HG03280 (cell line): ENCODE measurements at regions not wholly inside any gene's neighbourhood (a gene's known extent, or its start where the extent isn't known, plus 50 kb on each side); places are given as distances from the start of the nearest gene placed in this dataset.
"Not testable (repeated sequence)": the region's sequence is repeated elsewhere in the genome, so short reads cannot be mapped to it uniquely, and the experiment has no call there.

ENCODE experiments used
- ATAC-seq: cut with Tn5 transposase; IDR thresholded peaks from one replicate; pipeline ENCODE4 v1.9.1; 2021; ENCODE audit warnings: mild to moderate bottlenecking, moderate library complexity; ENCODE audit not compliant: unreplicated experiment

- no peak for ATAC-seq
Measured at GRCh38 chr13:21228738-21229137, 52.3 kb downstream of the MRPL57 start.

DNA sequence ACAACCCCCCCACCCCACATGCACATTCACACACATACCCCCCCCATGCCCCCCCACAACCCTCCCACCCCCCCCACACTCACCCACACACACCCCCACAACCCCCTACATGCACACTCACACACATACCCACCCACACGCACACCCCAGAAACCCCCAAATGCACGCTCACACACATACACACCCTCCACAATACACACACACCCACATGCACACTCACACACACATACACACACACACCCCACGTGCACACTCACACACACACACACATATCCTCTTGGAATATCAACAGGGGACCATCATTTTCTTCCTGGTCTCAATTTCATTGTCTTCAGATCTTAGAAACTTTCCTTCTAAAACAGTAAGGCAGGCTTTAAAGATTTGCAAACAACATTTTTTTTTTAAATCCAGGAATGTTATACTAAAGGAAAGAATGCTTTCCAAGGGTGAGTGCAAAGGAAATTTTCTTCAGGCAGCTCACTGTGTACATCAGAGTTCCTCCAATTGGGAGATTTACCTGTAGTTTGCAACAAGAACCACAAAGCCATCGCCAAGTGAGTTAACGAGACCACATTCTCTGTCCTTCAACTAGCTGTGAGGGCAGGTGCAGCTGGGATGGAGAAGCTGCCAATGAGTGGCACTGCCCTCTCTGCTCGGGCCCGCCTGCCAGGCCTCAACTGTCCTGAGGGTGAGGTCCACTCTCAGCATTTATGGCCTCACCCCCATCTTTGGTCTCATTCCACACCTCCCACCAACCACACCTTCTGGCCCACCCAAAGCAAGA is 53.0 kb downstream of the MRPL57 start:
- ATAC-seq = no peak

GRCh38 chr13:21230516-21230915 is 54.1 kb downstream of the MRPL57 start:
- no peak for ATAC-seq

GRCh38 chr13:21231426-21231940 is 55.0 kb downstream of the MRPL57 start:
- no peak for ATAC-seq

- ATAC-seq = no peak
Measured at GRCh38 chr13:21232196-21232595, 55.7 kb downstream of the MRPL57 start.

DNA sequence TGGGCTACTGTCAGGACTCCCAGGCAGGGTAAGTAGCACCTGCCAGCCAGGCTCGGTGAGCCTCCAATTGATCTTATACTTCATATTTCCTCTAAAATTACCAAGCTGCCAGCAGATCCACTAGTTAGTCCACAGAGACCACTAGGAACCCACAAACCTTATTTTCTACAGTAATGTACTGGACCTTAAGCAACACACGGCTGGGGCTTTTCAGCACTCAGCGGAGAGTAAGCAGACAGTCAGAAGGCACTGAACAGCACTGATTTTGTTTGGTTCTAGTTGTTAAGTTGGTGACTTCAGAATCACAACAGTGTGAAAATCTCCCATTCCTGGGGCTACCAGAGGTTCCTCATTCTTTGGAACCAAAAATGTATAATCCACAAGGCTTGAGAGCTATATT is 56.1 kb downstream of the MRPL57 start:
- ATAC-seq = no peak

GRCh38 chr13:21233086-21233485 is 56.6 kb downstream of the MRPL57 start:
- no peak for ATAC-seq

- ATAC-seq = no peak
Measured at GRCh38 chr13:21234526-21234925, 58.1 kb downstream of the MRPL57 start.

DNA sequence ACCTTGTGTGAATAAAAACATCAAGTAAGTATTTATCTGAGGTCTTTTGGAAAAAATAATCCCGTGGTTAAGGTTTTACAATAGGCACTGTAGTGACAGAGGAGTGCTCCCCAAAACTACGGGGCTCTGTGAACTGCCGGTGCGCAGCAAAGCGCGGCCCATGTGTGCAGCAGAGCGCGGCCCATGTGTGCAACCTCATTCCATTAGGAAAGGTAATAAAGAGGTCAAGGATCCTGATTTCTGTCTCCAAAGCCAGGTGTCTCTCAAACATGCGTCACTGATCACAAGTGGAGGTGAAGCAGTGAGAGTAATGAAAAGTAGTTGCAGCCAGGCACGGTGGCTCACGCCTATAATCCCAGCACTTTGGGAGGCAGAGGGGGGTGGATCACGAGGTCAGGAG is 58.7 kb downstream of the MRPL57 start:
- ATAC-seq = no peak

GRCh38 chr13:21237081-21237480 is 60.6 kb downstream of the MRPL57 start:
- no peak for ATAC-seq

- ATAC-seq = no peak
Measured at GRCh38 chr13:21238267-21238666, 61.8 kb downstream of the MRPL57 start.

DNA sequence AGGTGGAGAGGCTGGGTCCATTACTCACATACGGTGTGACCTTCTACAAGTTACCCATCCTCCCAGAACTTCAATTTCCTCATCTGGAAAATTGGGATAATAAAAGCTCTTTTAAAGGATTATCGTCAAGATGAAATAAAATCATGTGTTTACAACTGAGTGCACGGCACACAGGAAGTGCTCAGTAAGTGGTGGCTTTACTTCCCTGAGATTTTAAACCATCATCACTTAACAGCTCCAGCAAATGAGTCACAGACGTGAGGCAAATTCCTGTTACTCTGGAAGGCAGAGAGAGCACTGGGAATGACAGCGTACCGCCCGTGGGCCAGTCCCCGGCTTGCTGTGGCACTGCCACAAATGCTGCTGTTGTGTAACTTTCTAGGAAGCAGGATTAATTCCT is 64.1 kb downstream of the MRPL57 start:
- no peak for ATAC-seq

DNA sequence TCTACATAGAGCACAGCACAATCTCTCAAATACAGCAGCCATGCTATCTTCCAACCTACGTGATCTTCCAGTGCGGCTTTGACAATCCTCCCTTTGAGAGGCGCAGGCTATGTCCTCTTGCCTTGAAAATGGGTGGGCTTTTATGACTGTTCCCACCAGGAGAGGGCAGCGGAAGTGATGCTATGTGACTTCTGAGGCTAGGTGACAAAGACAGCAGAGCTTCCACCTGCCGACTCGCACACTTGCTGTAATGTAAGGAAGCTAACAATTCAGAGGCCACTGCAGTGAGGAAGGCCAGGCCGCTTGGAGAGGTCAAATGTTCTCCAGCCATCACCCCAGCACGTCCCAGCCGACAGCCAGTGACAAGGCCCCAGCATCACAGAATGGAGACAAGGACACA is 65.8 kb downstream of the MRPL57 start:
- no peak for ATAC-seq

DNA sequence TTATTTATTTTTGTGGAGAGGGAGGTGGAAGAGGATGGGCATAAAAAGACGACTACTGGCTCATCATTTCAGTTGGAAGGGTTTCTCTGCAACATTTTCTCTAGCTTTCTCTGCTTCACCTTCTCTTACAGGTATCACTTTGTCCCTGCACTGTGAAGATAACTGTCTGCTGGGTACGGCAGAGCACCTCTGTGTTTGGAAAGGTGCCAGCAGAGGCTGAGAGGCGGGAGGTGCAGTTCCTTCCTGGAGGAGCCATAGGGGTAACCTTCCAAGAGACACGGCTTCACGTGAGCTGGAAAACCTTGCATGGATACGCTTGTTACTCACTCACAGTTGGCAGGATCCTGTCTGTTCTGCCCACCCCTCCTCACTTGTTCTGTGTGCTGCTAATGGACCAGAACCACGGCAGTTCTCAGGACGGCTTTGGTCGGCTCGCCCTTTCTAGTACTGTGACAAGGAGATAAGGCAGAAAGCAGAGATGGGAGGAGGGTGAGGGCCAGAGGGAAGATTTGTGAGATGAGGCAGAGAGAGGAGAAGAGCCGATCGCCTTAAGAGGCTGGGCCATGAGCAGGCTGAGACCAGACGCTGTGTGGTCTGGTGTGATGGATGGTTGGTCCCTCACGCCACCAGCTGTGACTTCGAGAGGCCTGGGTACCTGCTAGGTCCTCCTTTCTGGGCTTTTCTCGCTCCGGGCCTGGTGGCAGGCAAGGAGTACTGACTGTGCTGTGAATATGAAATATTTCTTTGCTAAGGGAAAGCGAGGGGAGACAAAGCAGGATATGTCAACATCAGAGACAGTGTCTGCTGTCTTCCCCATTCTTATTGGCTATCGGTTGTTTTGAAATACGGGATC is 66.8 kb downstream of the MRPL57 start:
- no peak for ATAC-seq

DNA sequence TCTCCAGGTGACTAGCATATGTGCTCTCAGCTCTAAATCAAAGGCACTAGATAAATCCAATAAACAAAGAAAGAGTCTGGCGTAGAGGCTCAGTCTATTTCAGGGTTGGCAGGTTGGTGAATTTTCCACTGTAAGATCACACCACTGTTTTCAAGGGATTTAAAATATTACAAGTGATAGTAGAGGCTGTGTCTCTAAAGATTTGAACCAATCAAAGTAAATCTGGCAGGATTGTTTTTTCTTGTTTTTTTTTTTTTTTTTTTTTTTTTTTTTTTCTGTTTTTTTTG is 67.4 kb downstream of the MRPL57 start:
- not testable (repeated sequence) for ATAC-seq

DNA sequence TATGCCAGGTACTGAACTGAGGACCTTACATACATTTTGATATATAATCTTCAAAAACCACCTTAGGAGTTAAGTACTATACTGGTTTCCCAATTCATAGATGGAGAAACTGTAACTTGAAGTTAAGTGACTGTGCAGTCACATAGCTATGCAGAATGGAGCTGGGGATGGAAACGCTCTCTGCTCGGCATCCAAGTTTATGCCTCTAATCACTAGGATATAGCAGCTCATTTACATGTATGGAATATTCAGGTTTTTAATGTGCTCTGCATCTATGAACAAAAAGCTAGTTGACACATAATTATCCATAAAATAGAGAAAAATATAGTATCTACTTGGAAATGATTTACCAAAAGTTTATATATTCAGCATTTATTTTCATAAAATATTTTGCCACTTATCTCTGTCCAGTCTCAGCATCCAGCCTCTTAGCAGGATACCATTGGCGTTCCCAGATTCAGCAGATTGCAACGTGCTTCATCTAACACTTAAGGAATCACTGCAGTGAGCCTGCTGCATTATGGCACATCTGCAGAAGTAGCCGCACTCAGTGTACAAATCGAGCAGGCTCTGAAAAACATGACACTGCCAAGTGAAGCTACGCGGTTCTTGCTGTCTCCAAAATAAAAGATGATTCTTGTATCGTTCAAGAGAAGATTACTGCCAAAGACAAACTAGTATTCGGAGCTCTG is 70.4 kb downstream of the MRPL57 start:
- ATAC-seq = no peak

DNA sequence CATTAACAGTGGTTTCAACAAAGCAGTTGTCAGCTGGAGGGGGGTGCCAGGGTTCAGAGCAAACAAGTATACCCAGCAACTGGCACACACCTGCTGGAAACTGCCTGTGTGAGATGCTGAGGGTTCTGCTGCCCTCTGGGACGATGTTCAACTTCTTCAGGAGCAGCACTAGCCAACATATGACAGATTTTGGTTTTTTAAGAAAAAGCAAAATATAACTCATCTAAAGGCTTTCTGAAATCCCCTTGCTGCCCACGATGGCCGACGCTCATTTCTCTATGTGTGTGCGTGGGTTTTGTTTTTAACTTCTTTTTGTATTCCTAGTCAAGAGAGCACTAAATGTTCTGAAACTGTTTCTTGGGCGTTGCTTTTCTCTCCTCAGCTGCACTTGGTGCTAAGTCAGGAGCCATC is 79.9 kb downstream of the MRPL57 start:
- ATAC-seq = no peak

- ATAC-seq = no peak
Measured at GRCh38 chr13:21256891-21257290, 80.4 kb downstream of the MRPL57 start.

- no peak for ATAC-seq
Measured at GRCh38 chr13:21259571-21260455, 83.4 kb downstream of the MRPL57 start.

DNA sequence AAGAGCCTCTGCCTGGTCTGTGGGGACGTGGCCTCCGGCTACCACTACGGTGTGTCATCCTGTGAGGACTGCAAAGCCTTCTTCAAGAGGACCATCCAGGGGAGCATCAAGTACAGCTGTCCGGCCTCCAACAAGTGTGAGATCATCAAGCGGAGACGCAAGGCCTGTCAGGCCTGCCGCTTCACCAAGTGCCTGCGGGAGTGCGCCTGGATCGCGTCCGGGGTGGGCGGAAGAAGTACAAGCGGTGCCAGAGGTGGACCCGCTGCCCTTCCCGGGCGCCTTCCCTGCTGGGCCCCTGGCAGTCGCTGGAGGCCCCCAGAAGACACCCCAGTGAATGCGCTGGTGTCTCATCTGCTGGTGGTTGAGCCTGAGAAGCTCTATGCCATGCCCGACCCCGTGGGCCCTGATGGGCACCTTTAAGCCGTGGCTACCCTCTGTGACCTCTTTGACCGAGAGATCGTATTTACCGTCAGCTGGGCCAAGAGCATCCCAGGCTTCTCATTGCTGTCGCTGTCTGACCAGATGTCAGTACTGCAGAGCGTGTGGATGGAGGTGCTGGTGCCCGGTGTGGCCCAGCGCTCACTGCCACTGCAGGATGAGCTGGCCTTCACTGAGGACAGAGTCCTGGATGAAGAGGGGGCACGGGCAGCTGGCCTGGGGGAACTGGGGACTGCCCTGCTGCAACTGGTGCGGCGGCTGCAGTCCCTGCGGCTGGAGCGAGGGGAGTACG is 84.3 kb downstream of the MRPL57 start:
- ATAC-seq = not testable (repeated sequence)
